Panc1 (cell line): ENCODE measurements at regions not wholly inside any gene's neighbourhood (a gene's known extent, or its start where the extent isn't known, plus 50 kb on each side); places are given as distances from the start of the nearest gene placed in this dataset.

ENCODE experiments used
- ATAC-seq: fragments of 200-7000 bp; cut with Tn5 transposase; 2 replicates; pipeline ENCODE4 v1.9.1; 2020; ENCODE audit warnings: mild to moderate bottlenecking, moderate library complexity
- BruUV-seq: library from RNA; stranded (reverse); fragments of 400-500 nt; replicated peaks from 2 replicates; lab custom pipeline; 2021; lab: Mats Ljungman, UMichigan
- CTCF ChIA-PET: fragments of 300-600 bp; sonication (Branson Sonifier 250); formaldehyde crosslinking; loops from one replicate; lab custom pipeline; 2022; ENCODE audit warnings: antibody characterized with exemption; lab: Charles Lee
- POLR2A ChIA-PET: fragments of 300-600 bp; sonication (Branson Sonifier 250); formaldehyde crosslinking; loops from one replicate; lab custom pipeline; 2022; ENCODE audit warnings: antibody characterized with exemption; lab: Charles Lee
- DNase-seq: peaks from one replicate; pipeline ENCODE4 v3.0.0-alpha.2; 2010; ENCODE audit warnings: low read depth, low spot score
- H3K27ac ChIP-seq: 2 replicates; pipeline ENCODE4 v1.5.1; 2011; ENCODE audit warnings: mild to moderate bottlenecking, low read length, inconsistent platforms
- H3K27me3 ChIP-seq: fragments of 200-500 bp; sonication (Bioruptor generic); 2 replicates; pipeline ENCODE4 v1.6.0; 2014; ENCODE audit warnings: low read length, inconsistent platforms; ENCODE audit not compliant: control insufficient read depth, insufficient read depth
- H3K36me3 ChIP-seq: fragments of 200-500 bp; sonication (Bioruptor generic); 2 replicates; pipeline ENCODE4 v1.5.1; 2014; ENCODE audit warnings: inconsistent platforms, mild to moderate bottlenecking, low read length, moderate library complexity; ENCODE audit not compliant: control insufficient read depth, insufficient read depth
- H3K4me1 ChIP-seq: 2 replicates; pipeline ENCODE4 v1.5.1; 2011; ENCODE audit warnings: inconsistent platforms, mild to moderate bottlenecking, low read length, moderate library complexity; ENCODE audit not compliant: control insufficient read depth, insufficient read depth
- H3K4me3 ChIP-seq, 2 experiments: 2 replicates each; pipeline ENCODE4 v1.5.1; 2011 to 2012; ENCODE audit warnings: low read depth in 2 of 2, low read length in 2 of 2, mild to moderate bottlenecking in 2 of 2, inconsistent platforms in 1 of 2, moderate library complexity in 1 of 2
- H3K9me3 ChIP-seq: fragments of 200-500 bp; sonication (Bioruptor generic); 2 replicates; pipeline ENCODE4 v1.5.1; 2014; ENCODE audit warnings: low read depth, mild to moderate bottlenecking, inconsistent platforms, low read length, moderate library complexity; ENCODE audit not compliant: control insufficient read depth, insufficient read depth
- POLR2AphosphoS5 ChIP-seq: IDR thresholded peaks from 2 replicates; pipeline ENCODE4 v1.6.1; 2012; ENCODE audit warnings: mild to moderate bottlenecking, low read depth, low read length, moderate library complexity
- REST ChIP-seq, 2 experiments: IDR thresholded peaks; 2 replicates each; pipeline ENCODE4 v1.6.1; 2011 to 2012; ENCODE audit warnings: low read depth in 2 of 2, control low read depth in 1 of 2, low read length in 1 of 2, mild to moderate bottlenecking in 1 of 2, moderate library complexity in 1 of 2; ENCODE audit not compliant: insufficient read depth in 1 of 2
- SIN3A ChIP-seq: IDR thresholded peaks from 2 replicates; pipeline ENCODE4 v1.6.1; 2012; ENCODE audit warnings: low read depth, mild to moderate bottlenecking, low read length, moderate library complexity, borderline replicate concordance; ENCODE audit not compliant: insufficient read depth
- TCF7L2 ChIP-seq: IDR thresholded peaks from 2 replicates; pipeline ENCODE4 v1.6.1; 2011; ENCODE audit warnings: mild to moderate bottlenecking, low read depth, low read length, inconsistent platforms
- in situ Hi-C: cut with HindIII; loops from 2 replicates; pipeline ENCODE4 v1.10.0; 2016; ENCODE audit warnings: low sequenced_read_pairs, low pct_unique_long_range_greater_than_20kb
- intact Hi-C: fragments of 100-400 bp; cut with micrococcal nuclease; formaldehyde crosslinking; loops from one replicate; pipeline ENCODE4 v1.10.0; 2022; ENCODE audit not compliant: unreplicated experiment
- TF ChIP-seq, protein P1 (sequence below): fragments of 450-650 bp; IDR thresholded peaks from 2 replicates; pipeline ENCODE4 v1.5.1; 2017; ENCODE audit warnings: mild to moderate bottlenecking

DNA sequence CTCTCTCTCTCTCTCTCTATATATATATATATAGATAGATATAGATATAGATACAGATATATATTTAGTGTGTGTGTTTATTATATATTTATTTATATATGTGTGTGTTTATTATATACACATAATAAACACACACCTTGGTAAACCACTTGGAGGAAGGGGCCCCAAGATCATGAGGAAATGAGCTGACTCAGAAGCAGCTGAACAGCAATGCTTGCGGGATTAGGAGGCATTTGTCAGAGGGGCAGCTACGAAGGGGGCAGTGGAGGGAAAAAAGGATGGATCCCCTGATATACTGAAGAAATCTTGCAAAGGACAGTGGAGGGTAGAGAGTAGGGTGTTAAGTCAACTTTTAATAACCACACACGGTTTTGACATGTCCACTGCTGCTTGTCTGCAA is 120.0 kb upstream of the SORBS2 start:
- no peaks in the 10 kb centered on the region for H3K36me3 ChIP-seq
- H3K9me3 ChIP-seq, result no peaks in the 10 kb centered on the region
- DNase-seq (no peak), ATAC-seq (no peak)
- CTCF ChIA-PET, result no interaction called here
- TF ChIP-seq SIN3A (no peak), REST (IDR thresholded peaks at IDR 0.05; ENCODE audit: insufficient read depth in 1 of 2, low read depth in 2 of 2, low read length in 1 of 2) (no peak), TCF7L2 (no peak), POLR2AphosphoS5 (no peak)
- TF ChIP-seq, protein P1, sequence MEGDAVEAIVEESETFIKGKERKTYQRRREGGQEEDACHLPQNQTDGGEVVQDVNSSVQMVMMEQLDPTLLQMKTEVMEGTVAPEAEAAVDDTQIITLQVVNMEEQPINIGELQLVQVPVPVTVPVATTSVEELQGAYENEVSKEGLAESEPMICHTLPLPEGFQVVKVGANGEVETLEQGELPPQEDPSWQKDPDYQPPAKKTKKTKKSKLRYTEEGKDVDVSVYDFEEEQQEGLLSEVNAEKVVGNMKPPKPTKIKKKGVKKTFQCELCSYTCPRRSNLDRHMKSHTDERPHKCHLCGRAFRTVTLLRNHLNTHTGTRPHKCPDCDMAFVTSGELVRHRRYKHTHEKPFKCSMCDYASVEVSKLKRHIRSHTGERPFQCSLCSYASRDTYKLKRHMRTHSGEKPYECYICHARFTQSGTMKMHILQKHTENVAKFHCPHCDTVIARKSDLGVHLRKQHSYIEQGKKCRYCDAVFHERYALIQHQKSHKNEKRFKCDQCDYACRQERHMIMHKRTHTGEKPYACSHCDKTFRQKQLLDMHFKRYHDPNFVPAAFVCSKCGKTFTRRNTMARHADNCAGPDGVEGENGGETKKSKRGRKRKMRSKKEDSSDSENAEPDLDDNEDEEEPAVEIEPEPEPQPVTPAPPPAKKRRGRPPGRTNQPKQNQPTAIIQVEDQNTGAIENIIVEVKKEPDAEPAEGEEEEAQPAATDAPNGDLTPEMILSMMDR, result no peak
- no peaks in the 10 kb centered on the region for H3K27me3 ChIP-seq
- in situ Hi-C loops (no loop called here), intact Hi-C loops (no loop called here)
- H3K4me1 ChIP-seq, result no peaks in the 10 kb centered on the region
- no peak overlapping the region for H3K27ac ChIP-seq
- BruUV-seq, result no TSS peak
- POLR2A ChIA-PET, result no interaction called here
- no peak overlapping the region for H3K4me3 ChIP-seq

- in situ Hi-C loops, result no loop called here
- Histone ChIP-seq H3K9me3 (no peaks in the 10 kb centered on the region), H3K4me1 (no peaks in the 10 kb centered on the region), H3K27me3 (no peaks in the 10 kb centered on the region), H3K4me3 (no peak overlapping the region), H3K27ac (no peak overlapping the region), H3K36me3 (no peaks in the 10 kb centered on the region)
- POLR2A ChIA-PET, result no interaction called here
- CTCF ChIA-PET, result no interaction called here
- ATAC-seq (no peak), DNase-seq (no peak)
- BruUV-seq, result no TSS peak
- intact Hi-C loops, result no loop called here
- no peak for TF ChIP-seq POLR2AphosphoS5
- TF ChIP-seq, protein P1, result no peak
- TF ChIP-seq REST (IDR thresholded peaks at IDR 0.05; ENCODE audit: insufficient read depth in 1 of 2, low read depth in 2 of 2, low read length in 1 of 2), result no peak
- TF ChIP-seq SIN3A, result no peak
- no peak for TF ChIP-seq TCF7L2
Measured at GRCh38 chr4:185932491-185932890, 120.5 kb upstream of the SORBS2 start.
